ENCODE measurements at regions not wholly inside any gene's neighbourhood (a gene's known extent, or its start where the extent isn't known, plus 50 kb on each side); places are given as distances from the start of the nearest gene placed in this dataset.

DNA sequence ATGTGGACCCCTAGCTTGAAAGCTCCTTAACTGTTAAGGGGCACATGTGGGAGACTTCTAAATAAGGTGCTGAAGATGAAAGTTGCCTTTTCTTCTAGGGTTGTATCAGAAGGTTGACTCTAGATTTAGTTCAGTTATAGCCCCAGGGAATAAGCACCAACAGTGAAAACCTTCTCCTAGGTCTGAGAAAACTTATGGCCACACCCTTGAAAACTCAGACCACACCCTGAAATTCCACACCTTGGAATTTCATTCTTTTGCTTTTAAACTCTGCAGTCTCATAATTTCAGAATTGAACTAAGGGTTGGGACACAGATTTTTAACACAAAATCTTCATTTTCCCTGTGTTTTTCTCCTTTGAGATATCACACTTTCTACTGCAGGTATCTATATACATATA lies 355.8 kb upstream of the IL12A start:
- Mint-ChIP-seq H3K4me3 (ENCODE audit: unreplicated experiment) (no peak overlapping the region), H3K27me3 (ENCODE audit: unreplicated experiment) (peaks cover 2% of the 10 kb centered on the region), H3K27ac (ENCODE audit: unreplicated experiment) (no peak overlapping the region), H3K4me1 (ENCODE audit: low read depth, unreplicated experiment) (no peaks in the 10 kb centered on the region), H3K9me3 (ENCODE audit: unreplicated experiment) (no peaks in the 10 kb centered on the region), H3K36me3 (ENCODE audit: unreplicated experiment) (no peaks in the 10 kb centered on the region)
- no peak for DNase-seq
- TF ChIP-seq, protein P1, sequence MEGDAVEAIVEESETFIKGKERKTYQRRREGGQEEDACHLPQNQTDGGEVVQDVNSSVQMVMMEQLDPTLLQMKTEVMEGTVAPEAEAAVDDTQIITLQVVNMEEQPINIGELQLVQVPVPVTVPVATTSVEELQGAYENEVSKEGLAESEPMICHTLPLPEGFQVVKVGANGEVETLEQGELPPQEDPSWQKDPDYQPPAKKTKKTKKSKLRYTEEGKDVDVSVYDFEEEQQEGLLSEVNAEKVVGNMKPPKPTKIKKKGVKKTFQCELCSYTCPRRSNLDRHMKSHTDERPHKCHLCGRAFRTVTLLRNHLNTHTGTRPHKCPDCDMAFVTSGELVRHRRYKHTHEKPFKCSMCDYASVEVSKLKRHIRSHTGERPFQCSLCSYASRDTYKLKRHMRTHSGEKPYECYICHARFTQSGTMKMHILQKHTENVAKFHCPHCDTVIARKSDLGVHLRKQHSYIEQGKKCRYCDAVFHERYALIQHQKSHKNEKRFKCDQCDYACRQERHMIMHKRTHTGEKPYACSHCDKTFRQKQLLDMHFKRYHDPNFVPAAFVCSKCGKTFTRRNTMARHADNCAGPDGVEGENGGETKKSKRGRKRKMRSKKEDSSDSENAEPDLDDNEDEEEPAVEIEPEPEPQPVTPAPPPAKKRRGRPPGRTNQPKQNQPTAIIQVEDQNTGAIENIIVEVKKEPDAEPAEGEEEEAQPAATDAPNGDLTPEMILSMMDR (IDR thresholded peaks at IDR 0.05; ENCODE audit: partially characterized antibody, unreplicated experiment): no peak

DNA sequence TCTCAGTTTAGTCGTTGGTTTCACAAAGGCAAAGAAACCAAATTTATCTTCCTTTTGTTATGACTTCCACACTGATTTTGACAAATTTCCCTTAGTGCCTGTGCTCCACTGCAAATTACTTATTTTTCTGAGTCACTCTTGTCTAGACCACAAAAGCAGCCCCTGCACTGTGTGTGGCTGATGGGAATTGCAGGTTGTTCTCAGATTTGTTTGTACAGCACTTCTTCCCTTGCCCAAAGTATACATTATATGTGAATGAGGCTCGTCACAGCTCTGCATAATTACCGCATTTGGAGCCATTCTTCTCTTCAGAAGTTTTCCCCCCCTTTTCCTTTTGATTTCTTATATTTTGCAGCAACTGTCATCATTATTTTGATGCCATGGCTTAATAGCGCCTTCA lies 354.2 kb upstream of the IL12A start:
- H3K27ac Mint-ChIP-seq (ENCODE audit: unreplicated experiment): no peak overlapping the region
- no peaks in the 10 kb centered on the region for H3K4me1 Mint-ChIP-seq (ENCODE audit: low read depth, unreplicated experiment)
- no peaks in the 10 kb centered on the region for H3K36me3 Mint-ChIP-seq (ENCODE audit: unreplicated experiment)
- no peak for DNase-seq
- no peak overlapping the region for H3K4me3 Mint-ChIP-seq (ENCODE audit: unreplicated experiment)
- peaks cover 2% of the 10 kb centered on the region for H3K27me3 Mint-ChIP-seq (ENCODE audit: unreplicated experiment)
- TF ChIP-seq, protein P1 (IDR thresholded peaks at IDR 0.05; ENCODE audit: partially characterized antibody, unreplicated experiment): no peak
- H3K9me3 Mint-ChIP-seq (ENCODE audit: unreplicated experiment): no peaks in the 10 kb centered on the region

DNA sequence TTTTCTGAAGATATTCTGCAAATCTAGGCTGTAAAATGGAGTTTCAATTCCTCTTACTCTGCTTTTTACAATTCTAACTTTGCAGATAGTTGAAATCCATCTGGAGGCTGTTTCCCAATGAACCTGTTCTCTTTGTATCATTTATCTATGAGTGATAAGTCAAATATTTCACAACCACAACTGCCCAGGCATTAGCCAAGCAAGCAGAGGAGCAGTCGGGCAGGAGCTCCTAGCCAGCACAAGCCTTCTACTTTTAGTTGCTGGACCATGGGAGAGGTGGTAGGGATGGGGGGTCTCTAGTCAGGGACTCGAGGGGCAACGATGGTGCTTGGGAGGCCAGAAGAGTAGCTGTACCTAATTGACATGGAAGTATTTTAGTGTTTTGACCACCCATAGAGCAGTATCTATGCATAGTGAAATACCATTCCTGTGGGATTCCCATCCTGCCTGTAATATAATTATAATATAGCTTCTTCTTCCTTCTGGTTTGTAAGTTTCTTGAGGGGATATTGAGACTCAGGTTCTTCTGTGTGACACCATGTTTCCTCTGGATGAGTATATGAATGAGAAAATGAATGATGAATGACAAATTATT lies 353.5 kb upstream of the IL12A start:
- TF ChIP-seq, protein P1 (IDR thresholded peaks at IDR 0.05; ENCODE audit: partially characterized antibody, unreplicated experiment): no peak
- Mint-ChIP-seq H3K9me3 (ENCODE audit: unreplicated experiment) (no peaks in the 10 kb centered on the region), H3K4me1 (ENCODE audit: low read depth, unreplicated experiment) (no peaks in the 10 kb centered on the region), H3K36me3 (ENCODE audit: unreplicated experiment) (no peaks in the 10 kb centered on the region), H3K4me3 (ENCODE audit: unreplicated experiment) (no peak overlapping the region), H3K27ac (ENCODE audit: unreplicated experiment) (no peak overlapping the region), H3K27me3 (ENCODE audit: unreplicated experiment) (no peaks in the 10 kb centered on the region)
- DNase-seq: no peak

DNA sequence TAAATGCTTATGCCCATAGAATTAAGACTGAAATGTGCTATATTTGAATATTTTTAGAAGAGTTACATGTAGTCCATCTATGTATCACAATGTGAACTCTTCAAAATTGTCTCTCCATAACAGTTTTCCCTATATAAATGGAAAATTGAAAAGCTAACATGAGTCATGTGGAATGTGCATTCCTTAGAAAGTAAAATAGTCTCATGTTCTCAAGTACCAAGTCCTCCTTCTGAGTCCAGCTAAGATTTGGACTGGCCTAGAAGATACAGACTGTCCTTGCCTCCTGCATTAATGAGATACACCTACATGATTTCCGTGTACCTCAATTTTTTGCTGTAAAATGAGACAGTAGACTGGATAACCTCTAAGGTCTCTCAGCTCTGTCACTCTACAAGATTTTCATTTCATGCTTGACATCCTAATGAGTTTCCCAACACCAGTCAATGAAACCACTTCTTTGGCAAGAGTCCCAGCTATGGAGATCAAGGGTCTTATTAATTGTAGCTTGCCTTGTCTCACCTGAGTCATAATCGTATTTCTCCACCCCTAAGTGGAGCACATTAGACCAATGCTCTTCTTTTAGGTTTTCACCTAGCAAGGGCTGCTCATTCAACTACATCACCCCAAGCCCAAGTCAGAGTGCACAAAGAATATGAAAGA lies 350.6 kb upstream of the IL12A start:
- Mint-ChIP-seq H3K36me3 (ENCODE audit: unreplicated experiment) (no peaks in the 10 kb centered on the region), H3K27ac (ENCODE audit: unreplicated experiment) (no peak overlapping the region), H3K9me3 (ENCODE audit: unreplicated experiment) (no peaks in the 10 kb centered on the region), H3K4me1 (ENCODE audit: low read depth, unreplicated experiment) (no peaks in the 10 kb centered on the region), H3K27me3 (ENCODE audit: unreplicated experiment) (no peaks in the 10 kb centered on the region), H3K4me3 (ENCODE audit: unreplicated experiment) (no peak overlapping the region)
- DNase-seq: no peak
- TF ChIP-seq, protein P1 (IDR thresholded peaks at IDR 0.05; ENCODE audit: partially characterized antibody, unreplicated experiment): no peak

DNA sequence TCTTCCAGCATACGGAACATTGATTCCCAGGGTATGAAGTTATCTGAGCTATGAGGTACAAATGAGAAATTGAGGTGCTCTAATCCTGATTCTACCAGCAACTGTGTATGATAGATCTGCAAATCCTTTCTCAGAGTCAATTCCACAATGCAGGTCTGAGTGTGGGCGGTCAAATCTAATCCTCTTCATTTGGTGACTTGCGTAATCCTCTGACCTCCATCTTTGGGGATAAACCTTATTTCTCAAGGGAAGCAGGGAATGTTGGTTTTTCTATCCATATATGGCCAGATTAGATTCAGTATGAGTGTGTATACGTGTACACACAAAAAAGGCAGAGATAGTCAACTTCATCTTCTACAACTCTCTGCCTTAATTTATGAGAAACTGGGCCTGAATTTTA lies 348.4 kb upstream of the IL12A start:
- no peaks in the 10 kb centered on the region for H3K9me3 Mint-ChIP-seq (ENCODE audit: unreplicated experiment)
- H3K27ac Mint-ChIP-seq (ENCODE audit: unreplicated experiment): no peak overlapping the region

More for the DNA sequence above, 348.4 kb upstream of the IL12A start:
- no peak for DNase-seq
- H3K27me3 Mint-ChIP-seq (ENCODE audit: unreplicated experiment): no peaks in the 10 kb centered on the region
- H3K4me1 Mint-ChIP-seq (ENCODE audit: low read depth, unreplicated experiment): no peaks in the 10 kb centered on the region
- no peak overlapping the region for H3K4me3 Mint-ChIP-seq (ENCODE audit: unreplicated experiment)
- TF ChIP-seq, protein P1 (IDR thresholded peaks at IDR 0.05; ENCODE audit: partially characterized antibody, unreplicated experiment): no peak
- H3K36me3 Mint-ChIP-seq (ENCODE audit: unreplicated experiment): no peaks in the 10 kb centered on the region
